ENCODE measurements at regions not wholly inside any gene's neighbourhood (a gene's known extent, or its start where the extent isn't known, plus 50 kb on each side); places are given as distances from the start of the nearest gene placed in this dataset.

DNA sequence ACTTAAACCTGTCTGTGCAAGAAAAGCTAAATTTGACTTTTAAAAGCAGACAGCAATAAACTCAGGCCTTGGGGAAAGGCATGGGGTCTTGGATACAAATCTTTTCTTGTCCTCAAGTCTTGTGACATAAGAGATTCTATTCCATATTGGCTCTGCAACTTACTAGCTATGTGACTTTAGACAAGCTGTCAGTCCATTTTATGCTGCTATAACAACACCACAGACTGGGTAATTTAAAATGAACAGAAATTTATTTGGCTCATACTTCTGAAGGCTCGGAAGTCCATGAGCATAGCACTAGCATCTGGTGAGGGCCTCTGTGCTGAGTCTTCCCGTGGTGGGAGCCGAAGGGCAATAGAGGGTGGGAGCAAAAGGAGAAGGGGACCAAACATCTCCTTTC is 246.0 kb upstream of the MOCS1 start:
- H3K79me1 ChIP-seq (ENCODE audit: low read depth in 1 of 2, low read length in 2 of 2) = no peaks in the 10 kb centered on the region
- no peaks in the 10 kb centered on the region for H3K4me1 ChIP-seq (ENCODE audit: control insufficient read depth, insufficient read depth, low read length)
- no peak overlapping the region for H2AK5ac ChIP-seq (ENCODE audit: low read depth, low read length)
- in situ Hi-C loops (cut with MboI; ENCODE audit: low sequenced_read_pairs) (no loop called here), intact Hi-C loops (cut with micrococcal nuclease) (no loop called here), dilution Hi-C loops (cut with HindIII; ENCODE audit: low sequenced_read_pairs, unreplicated experiment) (no loop called here)
- H2BK20ac ChIP-seq (ENCODE audit: low read depth, low read length) = no peak overlapping the region
- no peak overlapping the region for H4K91ac ChIP-seq (ENCODE audit: insufficient read depth, low read depth, low read length)
- ATAC-seq (ENCODE audit: low read depth) = no peak
- H4K8ac ChIP-seq (ENCODE audit: low read depth in 2 of 2, low read length in 2 of 2) = no peak overlapping the region
- H2BK15ac ChIP-seq (ENCODE audit: low read depth, low read length) = no peak overlapping the region
- H3K36me3 ChIP-seq (ENCODE audit: control insufficient read depth, insufficient read depth, low read length) = no peaks in the 10 kb centered on the region
- no peak overlapping the region for H2AFZ ChIP-seq (replicated peaks; ENCODE audit: low read length, poor library complexity)
- peaks cover 4% of the 10 kb centered on the region; the same call in 1 of the 2 replicates for H3K9me3 ChIP-seq (ENCODE audit: control insufficient read depth, insufficient read depth, low read length)
- H3K27ac ChIP-seq (ENCODE audit: insufficient read depth, low read length) = no peak overlapping the region
- H3K23ac ChIP-seq (ENCODE audit: low read depth, low read length) = no peak overlapping the region
- no CpG with 5 or more reads among the region's 3 CpGs for WGBS, 2 experiments (ENCODE audit: extremely low coverage in 2 of 2, insufficient read length in 1 of 2)
- DNase-seq = no peak
- no peaks in the 10 kb centered on the region for H4K20me1 ChIP-seq (ENCODE audit: insufficient read depth, low read length)
- no peak overlapping the region for H3K56ac ChIP-seq (ENCODE audit: extremely low read depth, insufficient read depth, low read length)
- no peak overlapping the region for H3K9ac ChIP-seq (ENCODE audit: low read depth, low read length)
- no peak overlapping the region for H3K4ac ChIP-seq (ENCODE audit: low read depth, low read length)
- no peak overlapping the region for H3K4me2 ChIP-seq (ENCODE audit: low read depth, low read length)
- ChIA-PET CTCF (no interaction called here), POLR2A (ENCODE audit: unreplicated experiment) (no interaction called here)
- TF ChIP-seq MAZ (IDR thresholded peaks at IDR 0.05; ENCODE audit: borderline replicate concordance, low read depth, low read length) = no peak
- TF ChIP-seq, protein P1, sequence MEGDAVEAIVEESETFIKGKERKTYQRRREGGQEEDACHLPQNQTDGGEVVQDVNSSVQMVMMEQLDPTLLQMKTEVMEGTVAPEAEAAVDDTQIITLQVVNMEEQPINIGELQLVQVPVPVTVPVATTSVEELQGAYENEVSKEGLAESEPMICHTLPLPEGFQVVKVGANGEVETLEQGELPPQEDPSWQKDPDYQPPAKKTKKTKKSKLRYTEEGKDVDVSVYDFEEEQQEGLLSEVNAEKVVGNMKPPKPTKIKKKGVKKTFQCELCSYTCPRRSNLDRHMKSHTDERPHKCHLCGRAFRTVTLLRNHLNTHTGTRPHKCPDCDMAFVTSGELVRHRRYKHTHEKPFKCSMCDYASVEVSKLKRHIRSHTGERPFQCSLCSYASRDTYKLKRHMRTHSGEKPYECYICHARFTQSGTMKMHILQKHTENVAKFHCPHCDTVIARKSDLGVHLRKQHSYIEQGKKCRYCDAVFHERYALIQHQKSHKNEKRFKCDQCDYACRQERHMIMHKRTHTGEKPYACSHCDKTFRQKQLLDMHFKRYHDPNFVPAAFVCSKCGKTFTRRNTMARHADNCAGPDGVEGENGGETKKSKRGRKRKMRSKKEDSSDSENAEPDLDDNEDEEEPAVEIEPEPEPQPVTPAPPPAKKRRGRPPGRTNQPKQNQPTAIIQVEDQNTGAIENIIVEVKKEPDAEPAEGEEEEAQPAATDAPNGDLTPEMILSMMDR (conservative IDR thresholded peaks at IDR 0.05; ENCODE audit: low read depth, low read length) = no peak
- no peak for TF ChIP-seq CHD1 (IDR thresholded peaks at IDR 0.05; ENCODE audit: low read depth, low read length)
- no peak overlapping the region for H2AK9ac ChIP-seq (replicated peaks; ENCODE audit: low read depth, low read length, poor library complexity)
- no peaks in the 10 kb centered on the region for H3K27me3 ChIP-seq (ENCODE audit: control insufficient read depth, insufficient read depth, low read length)
- H3K4me3 ChIP-seq (ENCODE audit: insufficient read depth, low read depth, low read length) = no peak overlapping the region
- no peak overlapping the region for H3K14ac ChIP-seq (replicated peaks; ENCODE audit: low read depth, low read length)
- no peak overlapping the region for H2BK5ac ChIP-seq (ENCODE audit: low read depth, low read length, poor library complexity, severe bottlenecking)
- no peaks in the 10 kb centered on the region for H3K9me1 ChIP-seq (ENCODE audit: insufficient read depth, low read length)
- H2BK120ac ChIP-seq (ENCODE audit: low read depth, low read length) = no peak overlapping the region
- no TSS peak for BruUV-seq (replicated peaks)
- no peak overlapping the region for H3K18ac ChIP-seq (ENCODE audit: low read depth, low read length)
- no peak overlapping the region for H4K5ac ChIP-seq (ENCODE audit: low read depth, low read length)

Measured in IMR-90 (cell line).